Adrenal gland (tissue), 5 donors: ENCODE measurements at regions not wholly inside any gene's neighbourhood (a gene's known extent, or its start where the extent isn't known, plus 50 kb on each side); places are given as distances from the start of the nearest gene placed in this dataset.

Experiments
- POLR2A ChIP-seq, 2 donors: fragments of 450-650 bp; IDR thresholded peaks; one replicate each; pipeline ENCODE4 v1.6.1; 2017; ENCODE audit warnings: antibody characterized with exemption in 2 of 2, mild to moderate bottlenecking in 2 of 2, moderate library complexity in 1 of 2
- TF ChIP-seq, protein P1 (sequence below), 6 experiments: fragments of 450-650 bp in 4 of 6; fragments of 200-600 bp in 2 of 6; sonication (generic) in 1 of 6; IDR thresholded peaks; 1 replicate in 5 of 6; 2 replicates in 1 of 6; pipeline versions ENCODE4 v1.5.1 to v1.8.0; 2016 to 2021; ENCODE audit warnings: antibody characterized with exemption in 6 of 6, mild to moderate bottlenecking in 2 of 6, moderate library complexity in 1 of 6
- donor health status: DM: no; HTN: no; CAD: no.

DNA sequence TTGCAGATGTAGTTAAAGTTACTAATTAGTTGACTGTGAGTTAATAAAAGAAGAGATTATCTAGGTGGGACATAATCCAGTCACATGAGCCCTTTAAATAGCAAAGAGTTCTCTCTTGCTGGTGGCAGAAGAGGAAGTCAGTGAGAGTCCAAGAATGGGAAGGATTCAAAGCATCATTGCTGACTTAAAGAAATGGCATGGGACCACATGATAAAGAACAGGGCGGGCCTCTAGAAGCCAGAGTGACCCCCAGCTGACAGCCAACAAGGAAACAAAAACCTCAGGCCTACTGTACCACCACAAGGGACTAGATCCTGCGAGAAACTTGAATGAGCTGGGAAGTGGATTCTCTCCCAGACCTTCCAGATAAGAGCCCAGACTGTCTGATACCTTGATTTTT, 447.2 kb upstream of the CCDC54 start:
- TF ChIP-seq, protein P1, sequence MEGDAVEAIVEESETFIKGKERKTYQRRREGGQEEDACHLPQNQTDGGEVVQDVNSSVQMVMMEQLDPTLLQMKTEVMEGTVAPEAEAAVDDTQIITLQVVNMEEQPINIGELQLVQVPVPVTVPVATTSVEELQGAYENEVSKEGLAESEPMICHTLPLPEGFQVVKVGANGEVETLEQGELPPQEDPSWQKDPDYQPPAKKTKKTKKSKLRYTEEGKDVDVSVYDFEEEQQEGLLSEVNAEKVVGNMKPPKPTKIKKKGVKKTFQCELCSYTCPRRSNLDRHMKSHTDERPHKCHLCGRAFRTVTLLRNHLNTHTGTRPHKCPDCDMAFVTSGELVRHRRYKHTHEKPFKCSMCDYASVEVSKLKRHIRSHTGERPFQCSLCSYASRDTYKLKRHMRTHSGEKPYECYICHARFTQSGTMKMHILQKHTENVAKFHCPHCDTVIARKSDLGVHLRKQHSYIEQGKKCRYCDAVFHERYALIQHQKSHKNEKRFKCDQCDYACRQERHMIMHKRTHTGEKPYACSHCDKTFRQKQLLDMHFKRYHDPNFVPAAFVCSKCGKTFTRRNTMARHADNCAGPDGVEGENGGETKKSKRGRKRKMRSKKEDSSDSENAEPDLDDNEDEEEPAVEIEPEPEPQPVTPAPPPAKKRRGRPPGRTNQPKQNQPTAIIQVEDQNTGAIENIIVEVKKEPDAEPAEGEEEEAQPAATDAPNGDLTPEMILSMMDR (IDR thresholded peaks at IDR 0.05), result no peak
- TF ChIP-seq POLR2A (IDR thresholded peaks at IDR 0.05), result no peak
